ENCODE measurements at regions not wholly inside any gene's neighbourhood (a gene's known extent, or its start where the extent isn't known, plus 50 kb on each side); places are given as distances from the start of the nearest gene placed in this dataset.
A peak's percentile ranks its signal among the peaks of the same experiment; 100 is the strongest.

DNA sequence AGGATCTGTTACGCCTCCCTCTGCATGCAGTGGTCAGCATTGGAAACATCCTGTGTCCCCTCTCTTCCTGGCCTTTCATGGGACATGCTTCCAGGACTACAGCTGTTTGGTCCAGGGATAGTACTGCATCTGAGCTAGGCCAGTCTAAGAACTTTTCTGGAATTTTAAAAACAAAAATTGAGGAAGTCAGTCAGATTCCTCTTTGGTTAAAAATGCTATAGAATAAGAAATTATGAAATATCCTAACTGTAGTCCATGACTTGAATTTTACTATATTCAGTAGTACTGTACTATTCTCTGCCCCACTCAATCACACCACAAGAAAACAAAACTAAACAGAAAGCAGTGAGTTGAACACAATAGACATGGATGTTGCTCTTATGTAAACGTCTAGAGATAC is 201.0 kb upstream of the CADM1 start:
- 95% methylated on average over 1 of the region's 2 CpGs; no CpG with 5 or more reads in 1 of the 2 experiments for WGBS, 2 experiments (ENCODE audit: insufficient coverage in 1 of 2, insufficient read length in 1 of 2)
- H3K9me3 Mint-ChIP-seq, result peaks cover 8% of the 10 kb centered on the region
- H3K27me3 Mint-ChIP-seq (ENCODE audit: insufficient read depth), result peaks cover 6% of the 10 kb centered on the region
- no peaks in the 10 kb centered on the region for H3K36me3 ChIP-seq (ENCODE audit: control insufficient read depth, insufficient read depth, low read length)
- no peaks in the 10 kb centered on the region for H3K36me3 Mint-ChIP-seq (ENCODE audit: low read depth)
- no peak overlapping the region for H3K9ac ChIP-seq (ENCODE audit: extremely low read depth, low read length, poor library complexity, severe bottlenecking)
- H3K4me3 ChIP-seq (ENCODE audit: low read length), result no peak overlapping the region
- H3K4me3 Mint-ChIP-seq, result no peak overlapping the region
- no peaks in the 10 kb centered on the region for H3K27me3 ChIP-seq (ENCODE audit: control insufficient read depth, insufficient read depth, low read length, poor library complexity, severe bottlenecking)
- no peak overlapping the region for H3K27ac Mint-ChIP-seq
- H3K9me3 ChIP-seq (ENCODE audit: control insufficient read depth, low read length), result no peaks in the 10 kb centered on the region
- DNase-seq, result no peak
- TF ChIP-seq, protein P1, sequence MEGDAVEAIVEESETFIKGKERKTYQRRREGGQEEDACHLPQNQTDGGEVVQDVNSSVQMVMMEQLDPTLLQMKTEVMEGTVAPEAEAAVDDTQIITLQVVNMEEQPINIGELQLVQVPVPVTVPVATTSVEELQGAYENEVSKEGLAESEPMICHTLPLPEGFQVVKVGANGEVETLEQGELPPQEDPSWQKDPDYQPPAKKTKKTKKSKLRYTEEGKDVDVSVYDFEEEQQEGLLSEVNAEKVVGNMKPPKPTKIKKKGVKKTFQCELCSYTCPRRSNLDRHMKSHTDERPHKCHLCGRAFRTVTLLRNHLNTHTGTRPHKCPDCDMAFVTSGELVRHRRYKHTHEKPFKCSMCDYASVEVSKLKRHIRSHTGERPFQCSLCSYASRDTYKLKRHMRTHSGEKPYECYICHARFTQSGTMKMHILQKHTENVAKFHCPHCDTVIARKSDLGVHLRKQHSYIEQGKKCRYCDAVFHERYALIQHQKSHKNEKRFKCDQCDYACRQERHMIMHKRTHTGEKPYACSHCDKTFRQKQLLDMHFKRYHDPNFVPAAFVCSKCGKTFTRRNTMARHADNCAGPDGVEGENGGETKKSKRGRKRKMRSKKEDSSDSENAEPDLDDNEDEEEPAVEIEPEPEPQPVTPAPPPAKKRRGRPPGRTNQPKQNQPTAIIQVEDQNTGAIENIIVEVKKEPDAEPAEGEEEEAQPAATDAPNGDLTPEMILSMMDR (conservative IDR thresholded peaks at IDR 0.05), result no peak
- peaks cover 4% of the 10 kb centered on the region for H3K4me1 Mint-ChIP-seq
- H3K27ac ChIP-seq (ENCODE audit: low read depth, low read length), result no peak overlapping the region
- peaks cover 3% of the 10 kb centered on the region for H3K4me1 ChIP-seq (ENCODE audit: control insufficient read depth, insufficient read depth, low read length)

DNA sequence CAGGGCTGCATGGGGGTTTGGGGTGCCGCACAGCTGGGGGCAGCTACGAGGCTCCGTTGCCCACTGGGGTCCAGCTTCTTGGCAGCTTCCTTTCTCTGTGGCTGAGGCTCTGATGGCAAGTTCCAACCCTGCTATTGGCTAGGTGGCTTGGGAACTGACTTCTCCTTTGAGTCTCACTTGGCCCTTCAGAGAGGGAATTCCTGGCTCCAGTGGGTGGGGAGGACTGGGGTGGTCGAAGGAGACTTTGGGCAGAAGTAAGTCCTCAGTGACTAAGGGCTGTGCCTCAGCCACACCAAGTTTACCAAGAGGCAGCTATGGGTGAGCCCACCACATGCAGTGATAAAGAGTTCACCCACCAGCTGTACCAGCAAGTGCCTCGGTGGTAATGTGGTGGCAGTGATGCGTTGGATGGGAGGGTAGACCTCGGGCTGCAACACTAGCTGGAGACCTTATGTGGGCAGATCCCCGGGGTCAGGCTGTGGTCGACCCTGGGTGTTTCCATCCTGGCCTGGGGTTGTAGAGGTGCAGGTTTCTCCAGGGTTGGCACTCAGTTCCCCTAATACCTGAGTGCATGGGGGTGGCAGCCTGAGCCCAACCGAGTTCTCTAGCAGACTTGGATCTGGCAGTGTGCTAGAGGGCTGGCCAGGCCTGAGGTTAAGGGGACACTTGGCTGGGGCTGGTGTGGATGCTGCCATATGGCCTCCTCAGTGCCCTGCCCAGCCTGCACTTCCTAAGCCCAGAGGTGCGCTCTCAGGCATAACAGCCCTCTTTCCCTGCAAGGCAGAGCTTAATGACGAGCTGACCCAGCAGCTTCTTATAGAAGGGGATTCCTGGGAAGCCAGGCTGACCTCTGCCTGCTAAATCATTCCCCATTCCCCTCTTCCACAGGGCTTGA is 197.0 kb upstream of the CADM1 start:
- H3K9me3 ChIP-seq (ENCODE audit: control insufficient read depth, low read length), result no peaks in the 10 kb centered on the region
- 81 to 83% methylated on average over 10 to 12 of the region's 12 CpGs for WGBS, 2 experiments (ENCODE audit: insufficient coverage in 1 of 2, insufficient read length in 1 of 2)
- H3K9ac ChIP-seq (ENCODE audit: extremely low read depth, low read length, poor library complexity, severe bottlenecking), result no peak overlapping the region

GRCh38 chr11:115700496-115700895 is 196.3 kb upstream of the CADM1 start:
- Histone ChIP-seq H3K36me3 (ENCODE audit: control insufficient read depth, insufficient read depth, low read length) (no peaks in the 10 kb centered on the region), H3K4me3 (ENCODE audit: low read length) (no peak overlapping the region), H3K4me1 (ENCODE audit: control insufficient read depth, insufficient read depth, low read length) (peaks cover 5% of the 10 kb centered on the region), H3K9ac (ENCODE audit: extremely low read depth, low read length, poor library complexity, severe bottlenecking) (no peak overlapping the region), H3K27ac (ENCODE audit: low read depth, low read length) (peak overlapping the region; percentile 85), H3K9me3 (ENCODE audit: control insufficient read depth, low read length) (no peaks in the 10 kb centered on the region), H3K27me3 (ENCODE audit: control insufficient read depth, insufficient read depth, low read length, poor library complexity, severe bottlenecking) (no peaks in the 10 kb centered on the region)
- peak; percentile 35 for DNase-seq
- H3K4me1 Mint-ChIP-seq, result peaks cover 16% of the 10 kb centered on the region
- TF ChIP-seq, protein P1 (conservative IDR thresholded peaks at IDR 0.05), result no peak
- peaks cover 4% of the 10 kb centered on the region for H3K27me3 Mint-ChIP-seq (ENCODE audit: insufficient read depth)
- H3K27ac Mint-ChIP-seq, result no peak overlapping the region
- no peak overlapping the region for H3K4me3 Mint-ChIP-seq
- no peaks in the 10 kb centered on the region for H3K36me3 Mint-ChIP-seq (ENCODE audit: low read depth)
- H3K9me3 Mint-ChIP-seq, result peaks cover 8% of the 10 kb centered on the region
- WGBS, 2 experiments (ENCODE audit: insufficient coverage in 1 of 2, insufficient read length in 1 of 2), result 60 to 85% methylated on average over 1 to 4 of the region's 4 CpGs

More for the DNA sequence above, 197.0 kb upstream of the CADM1 start:
- Histone ChIP-seq H3K4me1 (ENCODE audit: control insufficient read depth, insufficient read depth, low read length) (no peaks in the 10 kb centered on the region), H3K27ac (ENCODE audit: low read depth, low read length) (no peak overlapping the region), H3K4me3 (ENCODE audit: low read length) (no peak overlapping the region), H3K27me3 (ENCODE audit: control insufficient read depth, insufficient read depth, low read length, poor library complexity, severe bottlenecking) (no peaks in the 10 kb centered on the region), H3K36me3 (ENCODE audit: control insufficient read depth, insufficient read depth, low read length) (no peaks in the 10 kb centered on the region)
- Mint-ChIP-seq H3K27me3 (ENCODE audit: insufficient read depth) (peaks cover 4% of the 10 kb centered on the region), H3K9me3 (peaks cover 8% of the 10 kb centered on the region), H3K36me3 (ENCODE audit: low read depth) (no peaks in the 10 kb centered on the region), H3K4me1 (peaks cover 8% of the 10 kb centered on the region), H3K27ac (no peak overlapping the region), H3K4me3 (no peak overlapping the region)
- DNase-seq, result peak; percentile 24
- TF ChIP-seq, protein P1 (conservative IDR thresholded peaks at IDR 0.05), result no peak

All from endodermal cell (in vitro differentiated cells).